ENCODE measurements at regions not wholly inside any gene's neighbourhood (a gene's known extent, or its start where the extent isn't known, plus 50 kb on each side); places are given as distances from the start of the nearest gene placed in this dataset.

GRCh38 chr9:106503759-106504158, 359.2 kb upstream of the ZNF462 start:
- Histone ChIP-seq H4K20me1 (replicated peaks in 1 of 2; ENCODE audit: control insufficient read depth in 1 of 2, insufficient read depth in 2 of 2, low read length in 2 of 2) (no peaks in the 10 kb centered on the region), H3K56ac (replicated peaks; ENCODE audit: insufficient read length, low read depth, low read length) (no peak overlapping the region), H3K27me3 (replicated peaks in 1 of 4; ENCODE audit: control insufficient read depth in 3 of 4, extremely low read depth in 1 of 4, insufficient read depth in 3 of 4, low read length in 3 of 4) (no peaks in the 10 kb centered on the region), H2AFZ (ENCODE audit: low read length) (no peak overlapping the region), H3K23me2 (ENCODE audit: low read depth, low read length) (no peaks in the 10 kb centered on the region), H2BK120ac (replicated peaks; ENCODE audit: low read depth, low read length) (no peak overlapping the region), H4K5ac (ENCODE audit: insufficient read length, low read depth, low read length) (no peak overlapping the region), H3K9ac (replicated peaks in 1 of 4; ENCODE audit: extremely low read depth in 1 of 4, low read depth in 3 of 4, low read length in 3 of 4) (no peak overlapping the region), H2BK20ac (ENCODE audit: low read length) (no peak overlapping the region), H3K4ac (replicated peaks; ENCODE audit: insufficient read length, low read depth, low read length) (no peak overlapping the region), H2BK5ac (ENCODE audit: low read depth, low read length) (no peak overlapping the region), H4K91ac (replicated peaks; ENCODE audit: insufficient read length, low read length) (no peak overlapping the region), H2BK15ac (ENCODE audit: low read length) (no peak overlapping the region), H3K79me2 (ENCODE audit: control insufficient read depth in 1 of 2, insufficient read depth in 2 of 2, low read length in 2 of 2) (no peaks in the 10 kb centered on the region), H3K14ac (ENCODE audit: insufficient read length) (no peak overlapping the region), H3K23ac (ENCODE audit: insufficient read length) (no peak overlapping the region), H2BK12ac (ENCODE audit: low read depth, low read length) (no peak overlapping the region), H3K36me3 (ENCODE audit: control insufficient read depth in 2 of 4, insufficient read depth in 4 of 4, low read length in 3 of 4) (no peaks in the 10 kb centered on the region; a peak in 1 of 8 replicates), H3K18ac (ENCODE audit: extremely low read depth, low read length) (no peak overlapping the region), H3K4me2 (ENCODE audit: insufficient read depth in 1 of 2, low read depth in 2 of 2, low read length in 2 of 2) (no peak overlapping the region), H3K79me1 (ENCODE audit: low read depth, low read length) (no peaks in the 10 kb centered on the region), H3K9me3 (ENCODE audit: insufficient read depth in 2 of 2, low read depth in 1 of 2, low read length in 1 of 2) (peaks cover 0 to 7% of the 10 kb centered on the region in 2 experiments; a peak in 1 of 4 replicates), H4K8ac (ENCODE audit: extremely low read depth, insufficient read depth, low read length) (no peak overlapping the region), H3K27ac (ENCODE audit: low read depth, low read length) (no peak overlapping the region), H2AK5ac (ENCODE audit: low read depth, low read length) (no peak overlapping the region), H3K4me1 (replicated peaks in 1 of 4; ENCODE audit: control insufficient read depth in 3 of 4, insufficient read depth in 4 of 4, low read length in 3 of 4) (no peaks in the 10 kb centered on the region), H3K4me3 (ENCODE audit: extremely low read depth in 1 of 4, insufficient read depth in 2 of 4, low read depth in 3 of 4, low read length in 4 of 4) (no peak overlapping the region)
- ChIA-PET POLR2A (ENCODE audit: partially characterized antibody) (no interaction called here), CTCF (ENCODE audit: partially characterized antibody) (interaction anchor here (1.1 kb wide), 1 partner anchor 15 kb away, joined by 3 read pairs; no protein-coding TSS in a partner anchor)
- DNase-seq (ENCODE audit: low read depth in 1 of 2, low spot score in 2 of 2) (no peak), FAIRE-seq (no peak)
- 92% methylated on average over 5 of the region's 5 CpGs; no CpG with 5 or more reads in 1 of the 2 experiments for WGBS, 2 experiments (ENCODE audit: extremely low coverage in 1 of 2, insufficient coverage in 1 of 2, insufficient read length in 1 of 2, insufficient replicate concordance in 2 of 2, low coverage in 1 of 2, low lambda C conversion rate in 2 of 2, missing lambda C conversion rate in 1 of 2)
- TF ChIP-seq SIN3A (conservative IDR thresholded peaks at IDR 0.05 in 1 of 2, IDR thresholded peaks at IDR 0.05 in 1 of 2; ENCODE audit: low read depth in 1 of 2, low read length in 2 of 2): no peak
- TF ChIP-seq PHF8 (conservative IDR thresholded peaks at IDR 0.05; ENCODE audit: low read depth, low read length): no peak
- TF ChIP-seq BACH1 (IDR thresholded peaks at IDR 0.05; ENCODE audit: low read length): no peak
- TF ChIP-seq SP1 (IDR thresholded peaks at IDR 0.05; ENCODE audit: low read depth, low read length): no peak
- no peak for TF ChIP-seq HDAC2 (IDR thresholded peaks at IDR 0.05; ENCODE audit: borderline replicate concordance in 1 of 2, low read depth in 2 of 2, low read length in 2 of 2)
- TF ChIP-seq GTF2F1 (IDR thresholded peaks at IDR 0.05; ENCODE audit: borderline replicate concordance, low read depth, low read length): no peak
- TF ChIP-seq RAD21 (IDR thresholded peaks at IDR 0.05 in 1 of 2, conservative IDR thresholded peaks at IDR 0.05 in 1 of 2; ENCODE audit: low read depth in 2 of 2, low read length in 2 of 2): no peak
- TF ChIP-seq CEBPB (IDR thresholded peaks at IDR 0.05; ENCODE audit: low read depth, low read length): no peak
- TF ChIP-seq SUZ12 (IDR thresholded peaks at IDR 0.05; ENCODE audit: low read length): no peak
- no peak for TF ChIP-seq SIX5 (IDR thresholded peaks at IDR 0.05; ENCODE audit: low read depth, low read length)
- TF ChIP-seq MAFK (IDR thresholded peaks at IDR 0.05; ENCODE audit: low read depth, low read length): no peak
- TF ChIP-seq NRF1 (IDR thresholded peaks at IDR 0.05; ENCODE audit: low read depth, low read length): no peak
- no peak for TF ChIP-seq ATF2 (IDR thresholded peaks at IDR 0.05; ENCODE audit: low read length)

Data from H1 (cell line).